ENCODE measurements at regions not wholly inside any gene's neighbourhood (a gene's known extent, or its start where the extent isn't known, plus 50 kb on each side); places are given as distances from the start of the nearest gene placed in this dataset.

- DNase-seq, result no peak
These were observed 403.6 kb upstream of the PROK2 start for GRCh38 chr3:72188536-72188935.

DNA sequence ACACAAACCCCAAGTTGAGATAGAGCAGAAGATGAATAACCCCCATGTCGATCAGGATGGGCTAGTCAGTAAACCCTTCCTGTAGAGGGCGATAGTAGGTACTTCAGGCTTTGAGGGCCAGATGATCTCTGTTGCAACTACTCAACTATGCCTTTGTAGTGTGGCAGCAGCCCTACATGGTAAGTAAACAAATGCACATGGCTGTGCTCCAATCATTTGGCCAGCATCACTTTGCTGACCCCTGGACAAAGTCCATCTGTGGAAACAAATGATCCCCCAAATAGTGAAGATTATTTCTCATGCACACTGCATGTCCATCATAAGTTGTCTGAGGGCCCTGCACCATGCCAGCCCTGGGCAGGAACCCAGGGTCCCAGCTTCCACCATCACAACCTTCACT, 402.2 kb upstream of the PROK2 start:
- no peak for DNase-seq

GRCh38 chr3:72186400-72186855, 401.5 kb upstream of the PROK2 start:
- DNase-seq, result no peak

- DNase-seq, result no peak
These were observed 400.8 kb upstream of the PROK2 start for GRCh38 chr3:72185549-72186399.

DNA sequence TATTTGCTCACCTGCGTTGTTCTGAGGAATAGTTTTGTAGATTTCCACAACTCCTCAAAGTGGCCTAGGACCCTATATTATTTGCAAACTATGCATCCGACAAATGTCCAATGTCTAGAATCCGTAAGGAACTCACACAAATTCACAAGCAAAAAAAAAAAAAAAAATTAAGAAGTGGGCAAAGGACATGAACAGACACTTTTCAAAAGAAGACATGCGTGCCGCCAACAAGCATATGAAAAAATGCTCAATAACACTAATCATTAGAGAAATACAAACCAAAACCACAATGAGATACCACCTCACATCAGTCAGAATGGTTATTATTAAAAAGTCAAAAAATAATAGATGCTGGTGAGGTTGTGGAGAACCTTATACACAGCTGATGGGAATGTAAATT, 398.5 kb upstream of the PROK2 start:
- no peak for DNase-seq

DNA sequence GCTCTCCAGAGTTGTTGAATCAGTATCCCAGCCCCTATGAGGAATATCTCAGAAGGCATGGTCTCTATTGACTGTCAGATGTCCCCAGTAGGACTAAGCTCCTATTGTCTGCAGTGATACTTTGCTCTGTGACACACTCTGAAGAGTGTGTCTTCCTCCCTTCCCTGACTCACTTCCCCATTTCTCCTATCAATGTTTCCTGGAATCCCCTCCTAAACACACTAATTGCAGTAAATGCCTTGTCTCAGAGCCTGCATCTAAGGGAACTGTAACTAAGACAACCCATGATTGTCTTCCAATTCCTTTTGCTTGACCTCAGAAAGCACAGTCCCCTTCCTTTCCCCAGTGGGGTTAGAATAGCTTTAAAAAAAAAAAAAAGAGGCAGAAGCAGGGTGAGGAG, 397.3 kb upstream of the PROK2 start:
- no peak for DNase-seq

DNA sequence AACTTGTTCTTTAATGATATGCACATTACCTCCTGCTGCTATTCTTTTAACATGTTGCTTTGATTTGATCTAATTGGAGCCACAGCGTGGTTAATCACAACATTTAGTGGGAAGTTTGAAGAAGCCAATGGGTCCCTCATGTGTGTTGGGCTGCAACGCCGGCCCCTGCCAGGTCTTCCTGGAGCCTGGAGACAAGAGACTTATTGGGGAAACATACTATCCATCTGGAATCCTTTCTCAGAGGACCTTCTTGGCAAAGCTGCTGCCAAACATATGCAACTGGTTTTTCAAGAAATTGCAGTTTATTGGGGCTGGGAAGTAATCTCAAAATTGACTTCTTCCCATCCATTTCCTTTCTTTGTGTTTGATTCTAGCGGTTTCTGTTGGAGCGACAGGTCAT, 396.3 kb upstream of the PROK2 start:
- no peak for DNase-seq

- no peak for DNase-seq
These were observed 395.5 kb upstream of the PROK2 start for GRCh38 chr3:72180405-72180804.

GRCh38 chr3:72179107-72179464, 394.1 kb upstream of the PROK2 start:
- no peak for DNase-seq

- no peak for DNase-seq
These were observed 393.6 kb upstream of the PROK2 start for GRCh38 chr3:72178463-72179106.

DNA sequence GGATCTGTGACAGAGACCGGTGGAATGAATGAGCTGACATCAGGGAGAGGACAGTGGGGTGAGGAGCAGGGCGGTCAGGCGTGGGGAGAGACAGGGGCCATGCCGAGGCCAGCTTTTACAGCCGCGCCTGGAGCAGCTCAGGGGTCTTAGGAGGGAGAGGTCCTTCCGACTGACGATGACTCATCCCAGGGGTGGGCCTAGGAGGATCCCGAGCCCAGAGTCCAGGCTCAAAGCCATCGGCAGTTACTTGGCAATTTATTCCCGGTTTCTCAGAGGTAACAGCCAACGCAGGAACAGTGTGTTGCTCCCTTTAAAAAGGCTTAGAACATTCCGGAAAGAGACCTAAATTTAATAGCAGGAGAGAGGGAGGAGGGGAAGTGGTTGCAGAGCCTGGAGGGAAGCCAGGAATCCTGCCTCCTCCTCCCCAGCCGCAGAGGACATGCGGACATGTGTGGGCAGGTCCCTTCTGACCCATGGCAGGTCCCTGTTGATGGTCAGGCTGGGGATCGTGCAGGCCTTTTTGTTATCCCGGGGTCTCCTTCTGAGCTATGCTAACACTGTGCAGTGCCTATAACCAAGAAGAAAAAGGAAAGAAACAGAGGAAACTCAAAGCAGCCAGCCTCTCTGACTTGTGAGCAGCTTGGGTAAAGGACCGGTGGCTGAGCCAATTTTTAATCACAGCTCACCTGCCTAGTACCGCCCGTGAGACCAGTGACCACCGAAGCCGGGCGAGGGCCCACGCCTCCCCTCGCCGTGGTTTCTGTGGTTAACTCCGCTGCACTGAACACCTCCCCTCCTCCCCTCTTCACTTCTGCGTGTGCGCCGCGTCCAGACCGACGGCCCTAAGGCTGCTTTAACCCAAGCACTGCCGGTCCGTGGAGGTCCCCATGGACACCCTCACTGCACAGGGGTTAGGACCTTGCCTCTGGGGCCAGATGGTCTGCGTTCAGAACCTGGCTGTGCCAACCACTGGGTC, 392.4 kb upstream of the PROK2 start:
- DNase-seq, result peak in 1 of 2 donors; percentile 52

DNA sequence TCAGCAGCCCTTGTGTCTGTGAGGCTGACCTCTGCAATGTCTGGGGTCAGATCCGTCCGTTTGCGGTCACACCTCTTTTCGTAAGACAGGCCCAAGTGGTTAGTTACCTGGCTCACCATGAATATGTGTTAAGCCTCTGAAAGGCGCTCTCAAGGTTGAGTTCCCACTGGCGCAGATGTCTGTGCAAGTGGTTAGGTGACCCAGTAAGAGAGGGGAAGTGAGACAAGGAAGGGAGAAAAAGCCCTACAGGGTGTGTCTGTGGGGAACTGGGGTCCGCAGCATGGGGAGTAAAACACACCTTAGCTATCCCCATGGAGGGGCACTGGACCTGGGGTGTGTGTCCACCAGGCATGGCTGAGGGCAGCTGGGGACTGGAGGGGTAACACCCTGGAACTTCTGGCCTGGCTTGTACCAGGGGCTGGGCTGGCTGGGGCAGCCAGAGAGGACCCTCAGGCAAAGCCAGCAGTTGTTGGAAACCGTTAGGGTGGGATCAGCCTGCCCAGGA, 391.6 kb upstream of the PROK2 start:
- DNase-seq, result no peak

GRCh38 chr3:72175296-72175858, 390.4 kb upstream of the PROK2 start:
- no peak for DNase-seq

DNA sequence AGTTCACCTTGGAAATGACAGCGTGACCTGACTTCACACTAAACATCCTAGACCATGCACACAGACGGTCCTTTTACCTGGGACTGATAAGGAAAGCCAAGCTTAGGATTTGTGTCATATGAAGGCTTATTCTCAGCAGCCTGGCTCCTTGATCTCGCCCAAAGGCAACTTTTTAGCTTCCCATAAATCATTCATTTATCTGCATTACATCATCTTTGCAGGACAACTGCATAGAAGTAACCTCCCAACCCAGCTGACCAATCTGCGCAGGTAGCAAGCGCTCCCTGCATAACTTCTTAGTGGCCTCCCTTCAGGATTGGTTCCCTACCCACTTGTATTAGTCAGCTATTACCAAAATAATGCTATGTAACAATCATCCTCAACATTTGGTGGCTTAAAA, 389.9 kb upstream of the PROK2 start:
- no peak for DNase-seq

DNA sequence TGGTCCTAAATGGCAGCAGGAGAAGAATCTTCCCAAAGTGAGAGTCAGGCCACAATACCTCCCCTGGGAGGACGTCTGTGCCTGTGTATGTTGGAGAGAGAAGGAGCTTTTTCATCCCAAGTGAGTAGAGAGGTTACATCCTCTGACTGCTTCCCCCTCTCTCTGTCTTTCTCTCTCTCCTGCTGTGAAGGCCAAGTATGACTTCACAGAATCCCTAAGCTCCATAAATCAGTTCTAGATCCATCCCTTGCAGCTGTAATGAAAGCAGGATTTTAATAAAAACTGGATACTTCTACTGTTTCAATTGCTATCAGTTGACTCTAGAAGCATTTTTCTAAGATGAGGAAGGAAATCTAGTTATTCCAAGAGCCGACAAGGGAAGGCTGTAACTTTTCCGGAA, 389.1 kb upstream of the PROK2 start:
- DNase-seq, result no peak

DNA sequence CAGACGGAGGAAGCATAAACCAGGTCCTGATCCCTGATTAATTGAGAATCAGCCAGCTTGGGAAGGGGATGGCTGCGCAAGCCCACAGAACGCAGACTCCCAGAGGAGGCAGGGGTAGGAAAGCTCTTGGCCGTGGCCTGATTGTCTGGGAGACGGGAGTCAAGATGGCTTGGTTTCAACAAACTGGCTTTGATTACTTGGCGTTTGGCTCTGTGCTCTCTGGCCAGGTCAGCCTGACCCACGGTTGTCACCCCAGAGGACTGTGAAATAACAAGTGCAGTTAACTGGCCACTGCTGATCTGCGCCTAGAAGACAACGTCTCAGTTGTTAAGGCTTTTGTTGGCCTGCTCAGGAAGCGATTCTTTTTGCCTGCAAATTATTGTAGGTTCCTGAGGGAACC, 387.0 kb upstream of the PROK2 start:
- peak; percentile 66 to 71 for DNase-seq

GRCh38 chr3:72171463-72171881, 386.5 kb upstream of the PROK2 start:
- DNase-seq, result peak; percentile 66 to 90

GRCh38 chr3:72169561-72170472, 384.9 kb upstream of the PROK2 start:
- no peak for DNase-seq

DNA sequence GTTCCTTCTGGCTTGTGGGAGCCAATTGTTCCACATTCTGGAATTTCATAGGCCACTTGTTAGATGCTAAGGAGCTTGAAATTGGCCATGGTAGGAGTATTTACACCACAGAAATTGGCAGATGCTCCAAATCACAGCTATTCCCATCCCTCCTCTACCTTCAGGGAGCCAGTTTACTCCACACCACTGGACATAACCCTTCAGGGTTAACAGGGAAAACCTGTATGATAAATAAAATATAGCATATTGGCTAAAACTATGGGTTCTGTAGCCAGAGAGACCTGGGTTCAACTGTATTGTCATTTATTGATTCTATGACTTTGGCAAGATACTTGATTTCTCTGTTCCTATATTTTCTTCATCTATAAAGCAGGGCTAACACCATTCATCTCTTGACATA, 384.2 kb upstream of the PROK2 start:
- no peak for DNase-seq

- DNase-seq, result no peak
These were observed 380.9 kb upstream of the PROK2 start for GRCh38 chr3:72165808-72166207.

DNA sequence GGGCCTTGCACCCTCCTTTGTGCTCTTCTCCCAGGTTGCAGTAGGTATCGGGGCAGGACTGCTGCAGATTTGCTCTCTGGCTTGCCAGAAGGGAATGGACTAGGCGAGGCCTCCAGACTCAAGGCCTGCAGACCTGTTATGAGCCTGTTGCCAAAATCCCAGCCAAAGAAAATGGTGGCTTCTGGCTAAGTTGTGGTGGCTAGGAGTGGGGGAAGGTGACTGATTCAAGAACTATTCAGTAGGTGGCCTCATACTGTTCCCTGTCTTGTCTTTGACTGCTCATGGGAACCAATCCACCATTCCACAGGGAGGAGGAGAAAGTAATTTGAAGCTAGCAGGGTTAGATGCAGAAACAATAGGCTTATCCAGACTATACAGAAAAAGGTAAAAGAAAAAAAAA, 380.4 kb upstream of the PROK2 start:
- no peak for DNase-seq

DNA sequence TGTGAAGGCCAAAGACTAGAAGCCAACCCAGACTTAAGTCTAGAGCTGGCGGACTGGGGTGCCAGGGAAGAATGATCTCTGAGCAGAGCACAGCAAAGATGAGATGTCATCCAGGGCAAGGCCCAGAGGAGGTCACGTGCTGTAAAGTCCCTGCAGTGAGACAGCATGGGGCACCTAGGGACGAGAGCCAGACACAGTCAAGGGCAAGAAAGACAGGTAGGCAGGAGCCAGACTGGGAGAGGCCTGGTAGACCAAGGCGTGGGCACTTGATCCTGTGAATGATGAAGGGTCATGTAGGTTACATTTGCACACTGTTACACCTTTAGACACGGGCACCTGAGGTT, 379.7 kb upstream of the PROK2 start:
- DNase-seq, result no peak
